GM19351 (cell line): ENCODE measurements at regions not wholly inside any gene's neighbourhood (a gene's known extent, or its start where the extent isn't known, plus 50 kb on each side); places are given as distances from the start of the nearest gene placed in this dataset.
"Not testable (repeated sequence)": the region's sequence is repeated elsewhere in the genome, so short reads cannot be mapped to it uniquely, and the experiment has no call there.

Experiments
- ATAC-seq: cut with Tn5 transposase; IDR thresholded peaks from one replicate; pipeline ENCODE4 v1.9.1; 2021; ENCODE audit warnings: mild to moderate bottlenecking, moderate library complexity; ENCODE audit not compliant: unreplicated experiment

- ATAC-seq, result no peak
Measured at GRCh38 chr18:22790545-22791309, 142.4 kb upstream of the RBBP8 start.

- ATAC-seq, result no peak
Measured at GRCh38 chr18:22791310-22791610, 141.9 kb upstream of the RBBP8 start.

GRCh38 chr18:22796113-22796512 lies 137.0 kb upstream of the RBBP8 start:
- ATAC-seq, result no peak

GRCh38 chr18:22800551-22800951 lies 132.6 kb upstream of the RBBP8 start:
- no peak for ATAC-seq

- ATAC-seq, result peak; percentile 63
Measured at GRCh38 chr18:22813648-22814328, 119.3 kb upstream of the RBBP8 start.

GRCh38 chr18:22814329-22814703 lies 118.8 kb upstream of the RBBP8 start:
- ATAC-seq, result no peak

GRCh38 chr18:22816266-22817176 lies 116.6 kb upstream of the RBBP8 start:
- no peak for ATAC-seq

GRCh38 chr18:22817844-22818243 lies 115.3 kb upstream of the RBBP8 start:
- no peak for ATAC-seq

- no peak for ATAC-seq
Measured at GRCh38 chr18:22822024-22822423, 111.1 kb upstream of the RBBP8 start.

- peak; percentile 97 for ATAC-seq
Measured at GRCh38 chr18:22822841-22823508, 110.2 kb upstream of the RBBP8 start.

GRCh38 chr18:22826726-22827125 lies 106.4 kb upstream of the RBBP8 start:
- ATAC-seq, result no peak

- no peak for ATAC-seq
Measured at GRCh38 chr18:22827216-22827615, 105.9 kb upstream of the RBBP8 start.

GRCh38 chr18:22827741-22828140 lies 105.4 kb upstream of the RBBP8 start:
- no peak for ATAC-seq

- ATAC-seq, result no peak
Measured at GRCh38 chr18:22828171-22828570, 105.0 kb upstream of the RBBP8 start.

GRCh38 chr18:22828583-22828982 lies 104.5 kb upstream of the RBBP8 start:
- ATAC-seq, result not testable (repeated sequence)

GRCh38 chr18:22829781-22830180 lies 103.3 kb upstream of the RBBP8 start:
- ATAC-seq, result no peak

- ATAC-seq, result no peak
Measured at GRCh38 chr18:22830511-22830910, 102.6 kb upstream of the RBBP8 start.

- ATAC-seq, result no peak
Measured at GRCh38 chr18:22831441-22831904, 101.7 kb upstream of the RBBP8 start.

- no peak for ATAC-seq
Measured at GRCh38 chr18:22836932-22837331, 96.2 kb upstream of the RBBP8 start.

- no peak for ATAC-seq
Measured at GRCh38 chr18:22838221-22838620, 94.9 kb upstream of the RBBP8 start.
